NCI-H748 (cell line): ENCODE measurements at regions not wholly inside any gene's neighbourhood (a gene's known extent, or its start where the extent isn't known, plus 50 kb on each side); places are given as distances from the start of the nearest gene placed in this dataset.
"Not testable (repeated sequence)": the region's sequence is repeated elsewhere in the genome, so short reads cannot be mapped to it uniquely, and the experiment has no call there.

Experiments used
- DNase-seq: peaks from one replicate; lab custom pipeline; 2025; ENCODE audit not compliant: unreplicated experiment; lab: John Stamatoyannopoulos, UW

GRCh38 chr1:178572604-178573003 is 59.7 kb downstream of the TEX35 start:
- no peak for DNase-seq

- no peak for DNase-seq
These were observed 60.4 kb downstream of the TEX35 start for GRCh38 chr1:178573330-178573729.

- no peak for DNase-seq
These were observed 61.4 kb downstream of the TEX35 start for GRCh38 chr1:178574345-178574744.

GRCh38 chr1:178575611-178576361 is 62.9 kb downstream of the TEX35 start:
- peak; percentile 18 for DNase-seq

- DNase-seq = no peak
These were observed 63.9 kb downstream of the TEX35 start for GRCh38 chr1:178576841-178577240.

- no peak for DNase-seq
These were observed 65.0 kb downstream of the TEX35 start for GRCh38 chr1:178577882-178578281.

GRCh38 chr1:178578541-178578940 is 65.6 kb downstream of the TEX35 start:
- DNase-seq = no peak

GRCh38 chr1:178579095-178579494 is 66.2 kb downstream of the TEX35 start:
- no peak for DNase-seq

GRCh38 chr1:178579562-178579961 is 66.7 kb downstream of the TEX35 start:
- peak; percentile 10 for DNase-seq

GRCh38 chr1:178580096-178580495 is 67.2 kb downstream of the TEX35 start:
- no peak for DNase-seq

- no peak for DNase-seq
These were observed 68.0 kb downstream of the TEX35 start for GRCh38 chr1:178580876-178581275.

GRCh38 chr1:178581351-178582303 is 68.7 kb downstream of the TEX35 start:
- DNase-seq = peak; percentile 58

- DNase-seq = no peak
These were observed 74.2 kb downstream of the TEX35 start for GRCh38 chr1:178587096-178587495.

GRCh38 chr1:178587975-178588374 is 75.1 kb downstream of the TEX35 start:
- no peak for DNase-seq

- DNase-seq = not testable (repeated sequence)
These were observed 76.1 kb downstream of the TEX35 start for GRCh38 chr1:178589042-178589441.

- DNase-seq = not testable (repeated sequence)
These were observed 78.9 kb downstream of the TEX35 start for GRCh38 chr1:178591811-178592210.

GRCh38 chr1:178593515-178593914 is 80.6 kb downstream of the TEX35 start:
- no peak for DNase-seq

- no peak for DNase-seq
These were observed 81.2 kb downstream of the TEX35 start for GRCh38 chr1:178594133-178594532.

GRCh38 chr1:178595491-178595890 is 82.6 kb downstream of the TEX35 start:
- DNase-seq = no peak

GRCh38 chr1:178599087-178599486 is 86.2 kb downstream of the TEX35 start:
- no peak for DNase-seq

- no peak for DNase-seq
These were observed 86.8 kb downstream of the TEX35 start for GRCh38 chr1:178599745-178600144.

- DNase-seq = no peak
These were observed 91.0 kb downstream of the TEX35 start for GRCh38 chr1:178603926-178604325.
